ENCODE measurements at regions not wholly inside any gene's neighbourhood (a gene's known extent, or its start where the extent isn't known, plus 50 kb on each side); places are given as distances from the start of the nearest gene placed in this dataset.
"Not testable (repeated sequence)": the region's sequence is repeated elsewhere in the genome, so short reads cannot be mapped to it uniquely, and the experiment has no call there.

DNA sequence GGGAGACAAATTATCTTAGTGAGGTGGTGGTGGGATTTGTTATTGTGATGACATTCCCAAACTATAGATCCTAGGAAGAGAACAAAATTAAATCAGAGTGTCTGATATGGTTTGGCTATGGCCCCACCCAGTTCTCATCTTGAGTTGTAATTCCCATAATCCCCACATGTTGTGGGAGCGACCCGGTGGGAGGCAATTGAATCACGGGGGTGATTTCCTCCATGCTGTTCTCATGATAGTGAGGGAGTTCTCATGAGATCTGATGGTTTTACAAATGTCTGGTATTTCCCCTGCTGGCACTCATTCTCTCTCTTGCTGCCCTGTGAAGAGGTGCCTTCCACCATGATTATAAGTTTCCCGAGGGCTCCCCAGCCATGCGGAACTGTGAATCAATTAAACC, 62.0 kb downstream of the RPL22L1 start:
- no peak for DNase-seq (ENCODE audit: low read depth)
- TF ChIP-seq, protein P1, sequence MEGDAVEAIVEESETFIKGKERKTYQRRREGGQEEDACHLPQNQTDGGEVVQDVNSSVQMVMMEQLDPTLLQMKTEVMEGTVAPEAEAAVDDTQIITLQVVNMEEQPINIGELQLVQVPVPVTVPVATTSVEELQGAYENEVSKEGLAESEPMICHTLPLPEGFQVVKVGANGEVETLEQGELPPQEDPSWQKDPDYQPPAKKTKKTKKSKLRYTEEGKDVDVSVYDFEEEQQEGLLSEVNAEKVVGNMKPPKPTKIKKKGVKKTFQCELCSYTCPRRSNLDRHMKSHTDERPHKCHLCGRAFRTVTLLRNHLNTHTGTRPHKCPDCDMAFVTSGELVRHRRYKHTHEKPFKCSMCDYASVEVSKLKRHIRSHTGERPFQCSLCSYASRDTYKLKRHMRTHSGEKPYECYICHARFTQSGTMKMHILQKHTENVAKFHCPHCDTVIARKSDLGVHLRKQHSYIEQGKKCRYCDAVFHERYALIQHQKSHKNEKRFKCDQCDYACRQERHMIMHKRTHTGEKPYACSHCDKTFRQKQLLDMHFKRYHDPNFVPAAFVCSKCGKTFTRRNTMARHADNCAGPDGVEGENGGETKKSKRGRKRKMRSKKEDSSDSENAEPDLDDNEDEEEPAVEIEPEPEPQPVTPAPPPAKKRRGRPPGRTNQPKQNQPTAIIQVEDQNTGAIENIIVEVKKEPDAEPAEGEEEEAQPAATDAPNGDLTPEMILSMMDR (IDR thresholded peaks at IDR 0.05; ENCODE audit: insufficient read depth, low read depth, low read length) = no peak
- no peak overlapping the region for H3K4me3 ChIP-seq (ENCODE audit: low read depth, low read length)

DNA sequence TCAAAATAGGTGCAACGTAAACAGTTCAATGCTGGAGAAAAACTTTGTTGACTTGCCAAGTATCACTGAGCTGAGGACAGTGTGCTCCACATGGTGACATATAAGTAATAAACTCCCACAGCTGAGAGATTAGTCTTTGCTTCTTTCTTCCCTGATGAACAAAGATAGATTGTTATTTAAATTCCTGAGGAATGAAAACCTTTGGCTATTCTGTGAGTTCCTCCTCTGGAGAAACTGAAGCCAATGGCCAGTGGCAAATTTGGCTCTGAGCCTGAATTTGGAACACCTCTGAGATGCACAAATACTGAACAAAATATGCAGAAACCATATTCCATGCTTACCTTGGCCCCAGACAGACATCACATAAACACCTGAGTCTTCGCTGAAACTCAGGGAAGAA, 63.3 kb downstream of the RPL22L1 start:
- TF ChIP-seq, protein P1 (IDR thresholded peaks at IDR 0.05; ENCODE audit: insufficient read depth, low read depth, low read length) = no peak
- DNase-seq (ENCODE audit: low read depth) = no peak
- no peak overlapping the region for H3K4me3 ChIP-seq (ENCODE audit: low read depth, low read length)

DNA sequence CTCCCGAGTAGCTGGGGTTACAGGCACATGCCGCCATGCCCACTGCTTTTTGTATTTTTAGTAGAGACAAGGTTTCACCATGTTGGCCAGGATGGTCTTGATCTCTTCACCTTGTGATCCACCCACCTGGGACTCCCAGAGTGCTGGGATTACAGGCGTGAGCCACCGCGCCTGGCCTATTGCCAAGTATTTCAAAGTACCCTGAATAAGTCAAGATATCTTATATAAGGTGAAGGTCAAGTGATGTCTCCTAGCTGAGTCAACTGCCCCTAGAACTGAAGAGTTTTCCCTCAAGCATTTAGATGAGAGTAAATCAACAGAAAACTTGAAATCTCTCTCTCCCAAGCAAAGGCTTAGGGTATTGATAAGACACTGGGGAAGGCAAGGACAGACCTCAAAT, 63.9 kb downstream of the RPL22L1 start:
- H3K4me3 ChIP-seq (ENCODE audit: low read depth, low read length) = no peak overlapping the region
- TF ChIP-seq, protein P1 (IDR thresholded peaks at IDR 0.05; ENCODE audit: insufficient read depth, low read depth, low read length) = no peak
- DNase-seq (ENCODE audit: low read depth) = no peak

DNA sequence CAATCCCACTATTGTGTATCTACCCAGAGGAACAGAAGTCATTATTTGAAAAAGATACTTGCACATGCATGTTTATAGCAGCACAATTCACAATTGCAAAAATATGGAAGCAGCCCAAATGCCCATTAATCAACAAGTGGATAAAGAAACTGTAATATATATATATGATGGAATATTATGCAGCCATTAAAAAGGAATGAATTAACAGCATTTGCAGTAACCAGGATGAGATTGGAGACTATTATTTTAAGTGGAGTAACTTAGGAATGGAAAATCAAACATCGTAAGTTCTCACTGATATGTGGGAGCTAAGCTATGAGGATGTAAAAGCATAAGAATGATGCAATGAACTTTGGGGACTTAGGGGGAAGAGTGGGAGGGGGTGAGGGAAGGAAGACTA, 64.7 kb downstream of the RPL22L1 start:
- not testable (repeated sequence) for H3K4me3 ChIP-seq (ENCODE audit: low read depth, low read length); DNase-seq (ENCODE audit: low read depth)

DNA sequence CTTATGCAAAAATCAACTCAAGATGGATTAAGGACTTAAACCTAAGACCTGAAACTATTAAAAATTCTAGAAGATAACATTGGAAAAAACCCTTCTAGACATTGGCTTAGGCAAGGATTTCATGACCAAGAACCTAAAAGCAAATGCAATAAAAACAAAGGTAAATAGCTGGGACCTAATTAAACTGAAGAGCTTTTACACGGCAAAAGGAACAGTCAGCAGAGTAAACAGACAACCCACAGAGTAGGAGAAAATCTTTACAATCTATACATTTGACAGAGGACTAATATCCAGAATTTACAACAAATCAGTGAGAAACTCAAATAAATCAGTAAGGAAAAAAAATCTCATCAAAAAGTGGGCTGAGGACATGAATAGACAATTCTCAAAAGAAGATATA, 65.4 kb downstream of the RPL22L1 start:
- not testable (repeated sequence) for H3K4me3 ChIP-seq (ENCODE audit: low read depth, low read length); DNase-seq (ENCODE audit: low read depth)

DNA sequence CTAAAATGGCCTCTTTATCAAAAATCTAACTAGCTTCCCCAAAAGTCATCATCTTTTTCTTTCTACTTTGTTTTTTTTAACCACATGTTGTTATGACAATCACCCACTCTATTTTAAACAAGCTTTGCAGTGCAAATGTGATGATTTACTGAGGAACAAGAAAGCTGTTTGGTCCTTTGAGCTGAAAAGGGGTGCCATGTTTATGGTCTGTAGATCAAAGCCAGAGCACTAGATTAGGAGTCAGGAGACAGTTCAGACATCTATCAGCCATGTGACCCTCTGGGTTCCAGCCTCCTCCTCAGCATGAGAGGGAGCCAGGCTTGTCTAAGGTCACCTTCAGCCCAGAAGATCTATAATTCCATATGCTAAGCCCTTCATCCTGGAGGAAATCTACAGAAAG, 65.9 kb downstream of the RPL22L1 start:
- H3K4me3 ChIP-seq (ENCODE audit: low read depth, low read length) = no peak overlapping the region
- DNase-seq (ENCODE audit: low read depth) = no peak
- TF ChIP-seq, protein P1 (IDR thresholded peaks at IDR 0.05; ENCODE audit: insufficient read depth, low read depth, low read length) = no peak

DNA sequence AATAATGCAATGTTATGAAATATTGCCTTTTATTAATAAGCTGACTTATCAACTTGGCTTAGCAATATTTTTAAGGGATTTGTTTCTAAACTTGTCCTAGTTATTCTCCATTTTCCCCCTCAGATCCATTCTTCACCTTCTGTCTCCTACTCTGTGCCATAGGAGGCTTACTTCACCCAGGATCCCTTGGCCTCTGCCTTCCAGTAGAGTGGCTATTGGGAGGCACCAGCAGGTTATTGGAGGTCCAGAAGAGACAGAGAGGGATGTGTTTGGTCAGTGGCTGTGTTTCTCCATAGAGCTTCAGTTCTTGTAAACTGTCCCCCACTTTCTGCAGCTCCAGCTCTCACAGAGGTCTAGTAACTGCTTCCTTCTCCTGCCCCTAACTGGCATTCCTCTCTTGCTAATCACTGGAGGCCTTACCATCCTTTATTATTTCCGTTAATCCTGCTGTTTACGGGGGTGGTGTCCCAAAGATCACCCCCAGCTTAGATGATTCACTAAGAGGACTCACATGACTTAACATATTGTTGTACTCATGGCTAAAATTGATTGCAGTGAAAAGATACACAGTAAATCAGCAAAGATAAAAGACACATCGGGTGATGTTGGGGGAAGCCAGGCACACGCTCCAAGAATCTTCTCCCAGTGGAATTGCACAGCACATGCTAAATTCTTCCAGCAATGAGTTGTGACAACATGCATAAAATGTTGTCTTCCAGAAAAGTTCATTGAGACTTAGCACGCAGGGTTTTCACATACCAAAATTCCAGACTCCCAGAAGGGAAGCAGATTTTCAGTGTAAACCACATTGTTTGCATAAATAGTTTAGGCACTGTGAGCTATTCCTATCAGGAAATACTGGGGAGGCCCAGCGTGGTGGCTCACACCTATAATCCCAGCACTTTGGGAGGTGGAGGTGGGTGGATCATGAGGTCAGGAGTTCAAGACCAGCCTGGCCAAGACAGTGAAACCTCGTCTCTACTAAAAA, 67.5 kb downstream of the RPL22L1 start:
- TF ChIP-seq, protein P1 (IDR thresholded peaks at IDR 0.05; ENCODE audit: insufficient read depth, low read depth, low read length) = no peak
- no peak overlapping the region for H3K4me3 ChIP-seq (ENCODE audit: low read depth, low read length)
- DNase-seq (ENCODE audit: low read depth) = peak; percentile 98

DNA sequence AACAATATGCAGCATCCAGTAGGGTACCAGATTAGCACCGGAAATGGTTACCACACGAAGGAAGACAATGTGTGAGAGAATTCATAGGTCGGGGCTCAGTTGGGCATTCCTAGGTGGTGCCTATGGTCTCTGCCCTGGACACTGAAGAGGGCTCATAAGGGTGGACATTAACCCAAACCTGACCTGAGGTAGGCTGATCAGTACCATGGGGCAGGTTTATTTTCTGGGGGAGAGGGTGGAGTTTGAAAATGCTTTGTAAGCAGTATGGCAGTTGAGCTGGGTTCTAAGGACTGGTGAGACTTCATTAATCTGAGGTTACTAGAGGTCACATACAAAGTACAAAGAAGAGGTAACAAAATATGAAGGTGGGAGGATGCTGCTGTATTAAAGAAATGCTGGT, 68.4 kb downstream of the RPL22L1 start:
- DNase-seq (ENCODE audit: low read depth) = no peak
- no peak overlapping the region for H3K4me3 ChIP-seq (ENCODE audit: low read depth, low read length)
- TF ChIP-seq, protein P1 (IDR thresholded peaks at IDR 0.05; ENCODE audit: insufficient read depth, low read depth, low read length) = no peak

DNA sequence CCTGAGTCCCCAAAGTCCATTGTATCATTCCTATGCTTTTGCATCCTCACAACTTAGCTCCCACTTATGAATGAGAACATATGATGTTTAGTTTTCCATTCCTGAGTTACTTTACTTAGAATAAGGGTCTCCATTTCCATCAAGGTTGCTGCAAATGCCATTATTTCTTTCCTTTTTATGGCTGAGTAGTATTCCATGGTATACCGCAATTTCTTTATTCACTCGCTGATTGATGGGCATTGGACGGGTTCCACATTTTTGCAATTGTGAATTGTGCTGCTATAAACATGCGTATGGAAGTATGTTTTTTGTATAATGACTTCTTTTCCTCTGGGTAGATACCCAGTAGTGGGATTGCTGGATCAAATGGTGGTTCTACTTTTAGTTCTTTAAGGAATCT, 69.7 kb downstream of the RPL22L1 start:
- H3K4me3 ChIP-seq (ENCODE audit: low read depth, low read length); DNase-seq (ENCODE audit: low read depth): not testable (repeated sequence)
